Fibroblast of skin of left biceps (primary cell): ENCODE measurements at regions not wholly inside any gene's neighbourhood (a gene's known extent, or its start where the extent isn't known, plus 50 kb on each side); places are given as distances from the start of the nearest gene placed in this dataset.
A peak's percentile ranks its signal among the peaks of the same experiment; 100 is the strongest.

ENCODE experiments used
- DNase-seq, 2 experiments: peaks; one replicate each; pipeline ENCODE4 v3.0.0-alpha.2; 2013; ENCODE audit warnings: low read depth in 2 of 2

- DNase-seq = no peak
Observed at GRCh38 chr1:47574451-47575165, 136.8 kb downstream of the FOXD2 start.

GRCh38 chr1:47575855-47576757 is 138.3 kb downstream of the FOXD2 start:
- peak; percentile 14 to 29 for DNase-seq

- no peak for DNase-seq
Observed at GRCh38 chr1:47576758-47577115, 138.9 kb downstream of the FOXD2 start.

- DNase-seq = no peak
Observed at GRCh38 chr1:47577303-47578025, 139.6 kb downstream of the FOXD2 start.

- DNase-seq = no peak
Observed at GRCh38 chr1:47578026-47578720, 140.3 kb downstream of the FOXD2 start.

- DNase-seq = peak in 1 of 2 experiments; percentile 17
Observed at GRCh38 chr1:47578721-47579419, 141.0 kb downstream of the FOXD2 start.

- no peak for DNase-seq
Observed at GRCh38 chr1:47579809-47580208, 142.0 kb downstream of the FOXD2 start.

- DNase-seq = no peak
Observed at GRCh38 chr1:47580451-47580995, 142.7 kb downstream of the FOXD2 start.

- no peak for DNase-seq
Observed at GRCh38 chr1:47582891-47583608, 145.2 kb downstream of the FOXD2 start.

GRCh38 chr1:47584249-47584648 is 146.4 kb downstream of the FOXD2 start:
- DNase-seq = no peak

GRCh38 chr1:47585141-47585902 is 147.5 kb downstream of the FOXD2 start:
- no peak for DNase-seq

GRCh38 chr1:47587891-47588582 is 150.2 kb downstream of the FOXD2 start:
- DNase-seq = no peak

- no peak for DNase-seq
Observed at GRCh38 chr1:47590523-47591225, 152.8 kb downstream of the FOXD2 start.

GRCh38 chr1:47591801-47592200 is 154.0 kb downstream of the FOXD2 start:
- DNase-seq = no peak

- DNase-seq = no peak
Observed at GRCh38 chr1:47592296-47593012, 154.6 kb downstream of the FOXD2 start.

GRCh38 chr1:47593013-47593568 is 155.2 kb downstream of the FOXD2 start:
- no peak for DNase-seq

- DNase-seq = no peak
Observed at GRCh38 chr1:47593598-47594285, 155.9 kb downstream of the FOXD2 start.
